Liver (tissue), 3 donors: ENCODE measurements at regions not wholly inside any gene's neighbourhood (a gene's known extent, or its start where the extent isn't known, plus 50 kb on each side); places are given as distances from the start of the nearest gene placed in this dataset.

Experiments
- ATF3 ChIP-seq: IDR thresholded peaks from 2 replicates; pipeline ENCODE4 v1.6.1; 2016; ENCODE audit warnings: antibody characterized with exemption
- CTCF ChIP-seq: fragments of 150-350 bp; IDR thresholded peaks from 2 replicates; pipeline ENCODE4 v1.5.1; 2017; ENCODE audit warnings: improper control_type of control experiment, low read depth, low read length; ENCODE audit not compliant: missing input control
- FOXA1 ChIP-seq: IDR thresholded peaks from 2 replicates; pipeline ENCODE4 v1.6.1; 2016; ENCODE audit warnings: antibody characterized with exemption
- GABPA ChIP-seq, 2 donors: IDR thresholded peaks in 1 of 2; conservative IDR thresholded peaks in 1 of 2; 2 replicates each; pipeline ENCODE4 v1.6.1; 2016; ENCODE audit warnings: antibody characterized with exemption in 2 of 2, mild to moderate bottlenecking in 1 of 2, moderate library complexity in 1 of 2
- HNF4A ChIP-seq, 2 donors: conservative IDR thresholded peaks; 2 replicates each; pipeline ENCODE4 v1.6.1; 2016; ENCODE audit warnings: antibody characterized with exemption in 2 of 2, mild to moderate bottlenecking in 2 of 2
- JUND ChIP-seq, 2 donors: IDR thresholded peaks; 2 replicates each; pipeline ENCODE4 v1.6.1; 2016; ENCODE audit warnings: antibody characterized with exemption in 2 of 2
- MAX ChIP-seq: IDR thresholded peaks from 2 replicates; pipeline ENCODE4 v1.6.1; 2016; ENCODE audit warnings: antibody characterized with exemption
- REST ChIP-seq: IDR thresholded peaks from 2 replicates; pipeline ENCODE4 v1.6.1; 2016; ENCODE audit warnings: antibody characterized with exemption, mild to moderate bottlenecking
- SP1 ChIP-seq: IDR thresholded peaks from 2 replicates; pipeline ENCODE4 v1.6.1; 2018; ENCODE audit warnings: antibody characterized with exemption, mild to moderate bottlenecking
- TAF1 ChIP-seq: conservative IDR thresholded peaks from 2 replicates; pipeline ENCODE4 v1.6.1; 2016; ENCODE audit warnings: antibody characterized with exemption, mild to moderate bottlenecking
- YY1 ChIP-seq: IDR thresholded peaks from 2 replicates; pipeline ENCODE4 v1.6.1; 2016; ENCODE audit warnings: antibody characterized with exemption, mild to moderate bottlenecking
- ZBTB33 ChIP-seq: IDR thresholded peaks from 2 replicates; pipeline ENCODE4 v1.6.1; 2016; ENCODE audit warnings: antibody characterized with exemption
- donor health status: healthy.
- donor health status: healthy.

GRCh38 chr15:99485992-99486370 is 79.8 kb upstream of the MEF2A start:
- TF ChIP-seq CTCF (no peak), TAF1 (no peak), YY1 (no peak), REST (no peak), ATF3 (no peak), GABPA (IDR thresholded peaks at IDR 0.05 in 1 of 2, conservative IDR thresholded peaks at IDR 0.05 in 1 of 2) (no peak), HNF4A (conservative IDR thresholded peaks at IDR 0.05) (no peak), SP1 (no peak), ZBTB33 (no peak), FOXA1 (no peak), JUND (IDR thresholded peaks at IDR 0.05) (no peak), MAX (no peak)
